Osteoblast (primary cell): ENCODE measurements at regions not wholly inside any gene's neighbourhood (a gene's known extent, or its start where the extent isn't known, plus 50 kb on each side); places are given as distances from the start of the nearest gene placed in this dataset.
A peak's percentile ranks its signal among the peaks of the same experiment; 100 is the strongest.

Source experiments
- DNase-seq: peaks from one replicate; pipeline ENCODE4 v3.0.0; 2011; ENCODE audit warnings: low spot score, mixed read lengths; ENCODE audit not compliant: insufficient read length; ENCODE audit errors: missing footprints
- H2AFZ ChIP-seq: 2 replicates; pipeline ENCODE4 v1.6.0; 2011; ENCODE audit warnings: mild to moderate bottlenecking, low read length
- H3K27ac ChIP-seq: 2 replicates; pipeline ENCODE4 v1.5.1; 2011; ENCODE audit warnings: mild to moderate bottlenecking, low read depth, low read length, moderate library complexity
- H3K27me3 ChIP-seq: 2 replicates; pipeline ENCODE4 v1.6.0; 2012; ENCODE audit warnings: mild to moderate bottlenecking, control low read depth, inconsistent platforms, low read length, moderate library complexity; ENCODE audit not compliant: insufficient read depth
- H3K36me3 ChIP-seq: 2 replicates; pipeline ENCODE4 v1.5.1; 2011; ENCODE audit warnings: mild to moderate bottlenecking, low read length, control low read depth, moderate library complexity; ENCODE audit not compliant: insufficient read depth
- H3K4me1 ChIP-seq: 2 replicates; pipeline ENCODE4 v1.5.1; 2011; ENCODE audit warnings: mild to moderate bottlenecking, low read length, control low read depth, moderate library complexity; ENCODE audit not compliant: insufficient read depth
- H3K4me2 ChIP-seq: 2 replicates; pipeline ENCODE4 v1.6.0; 2011; ENCODE audit warnings: mild to moderate bottlenecking, low read length; ENCODE audit not compliant: insufficient read depth
- H3K4me3 ChIP-seq: fragments of 200-600 bp; sonication (generic); 3 replicates; pipeline ENCODE4 v1.5.1; 2012; ENCODE audit warnings: mild to moderate bottlenecking, low read length, inconsistent platforms; ENCODE audit not compliant: insufficient read depth
- H3K79me2 ChIP-seq: 2 replicates; pipeline ENCODE4 v1.6.0; 2012; ENCODE audit warnings: mild to moderate bottlenecking, low read length, control low read depth, inconsistent platforms; ENCODE audit not compliant: insufficient read depth
- H3K9me3 ChIP-seq: 2 replicates; pipeline ENCODE4 v1.5.1; 2011; ENCODE audit warnings: low read depth, low read length, control low read depth
- H4K20me1 ChIP-seq: 2 replicates; pipeline ENCODE4 v1.6.0; 2012; ENCODE audit warnings: mild to moderate bottlenecking, low read length, control low read depth; ENCODE audit not compliant: insufficient read depth
- TF ChIP-seq, protein P1 (sequence below): IDR thresholded peaks from 2 replicates; pipeline ENCODE4 v1.5.1; 2011; ENCODE audit warnings: mild to moderate bottlenecking, low read depth, low read length, moderate library complexity; ENCODE audit errors: extremely low read depth

DNA sequence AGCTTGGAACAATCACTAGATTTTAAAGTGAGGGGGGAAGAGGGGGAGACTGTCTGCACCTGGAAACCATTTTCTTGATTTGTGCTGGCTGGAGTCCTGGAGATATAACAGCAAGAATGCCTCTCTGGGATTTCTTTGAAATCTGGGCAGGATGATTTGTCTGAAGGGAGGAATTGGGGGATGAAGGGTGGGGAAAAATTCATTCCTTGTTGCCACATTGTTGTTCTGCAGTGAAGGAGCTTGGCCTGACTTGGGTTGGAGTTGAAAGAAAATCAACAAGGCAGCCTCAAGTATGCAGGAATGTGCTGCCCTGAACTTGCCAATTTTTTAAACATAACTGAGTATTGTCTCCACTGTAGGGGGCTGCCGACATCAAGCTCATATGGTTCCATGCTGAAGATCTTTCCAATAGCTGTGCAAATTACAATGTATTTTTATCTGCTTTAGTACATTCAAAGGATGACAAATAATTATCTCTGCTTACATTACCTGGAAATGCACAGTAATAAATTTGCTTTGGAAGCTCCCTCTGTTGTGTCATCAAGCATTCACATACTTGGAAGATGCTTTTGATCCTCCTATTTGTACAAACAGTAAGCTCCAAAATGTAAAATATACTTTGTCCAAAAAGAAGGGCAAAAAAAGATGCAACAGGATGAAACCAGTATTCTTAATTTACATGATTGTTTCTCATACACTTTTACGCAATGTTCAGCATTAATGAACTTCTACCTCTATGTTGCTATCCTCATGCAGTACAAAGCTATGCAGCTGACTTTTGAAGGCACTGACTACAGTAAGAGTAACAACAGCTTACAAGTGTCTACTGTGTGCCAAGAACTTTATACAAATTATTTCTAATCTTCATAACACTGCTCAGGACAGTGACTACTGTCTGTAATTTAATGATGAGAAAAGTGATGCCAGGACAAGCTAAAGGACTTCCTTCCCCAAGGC is 627.9 kb upstream of the KLF12 start:
- H3K4me2 ChIP-seq: peak overlapping the region; percentile 15
- H3K36me3 ChIP-seq: no peaks in the 10 kb centered on the region
- H3K79me2 ChIP-seq: no peaks in the 10 kb centered on the region
- H3K4me1 ChIP-seq: peaks cover 7% of the 10 kb centered on the region
- no peak overlapping the region for H2AFZ ChIP-seq
- DNase-seq: no peak
- no peaks in the 10 kb centered on the region for H3K27me3 ChIP-seq
- no peak overlapping the region for H3K4me3 ChIP-seq
- no peak overlapping the region for H3K27ac ChIP-seq
- H3K9me3 ChIP-seq: no peaks in the 10 kb centered on the region
- TF ChIP-seq, protein P1, sequence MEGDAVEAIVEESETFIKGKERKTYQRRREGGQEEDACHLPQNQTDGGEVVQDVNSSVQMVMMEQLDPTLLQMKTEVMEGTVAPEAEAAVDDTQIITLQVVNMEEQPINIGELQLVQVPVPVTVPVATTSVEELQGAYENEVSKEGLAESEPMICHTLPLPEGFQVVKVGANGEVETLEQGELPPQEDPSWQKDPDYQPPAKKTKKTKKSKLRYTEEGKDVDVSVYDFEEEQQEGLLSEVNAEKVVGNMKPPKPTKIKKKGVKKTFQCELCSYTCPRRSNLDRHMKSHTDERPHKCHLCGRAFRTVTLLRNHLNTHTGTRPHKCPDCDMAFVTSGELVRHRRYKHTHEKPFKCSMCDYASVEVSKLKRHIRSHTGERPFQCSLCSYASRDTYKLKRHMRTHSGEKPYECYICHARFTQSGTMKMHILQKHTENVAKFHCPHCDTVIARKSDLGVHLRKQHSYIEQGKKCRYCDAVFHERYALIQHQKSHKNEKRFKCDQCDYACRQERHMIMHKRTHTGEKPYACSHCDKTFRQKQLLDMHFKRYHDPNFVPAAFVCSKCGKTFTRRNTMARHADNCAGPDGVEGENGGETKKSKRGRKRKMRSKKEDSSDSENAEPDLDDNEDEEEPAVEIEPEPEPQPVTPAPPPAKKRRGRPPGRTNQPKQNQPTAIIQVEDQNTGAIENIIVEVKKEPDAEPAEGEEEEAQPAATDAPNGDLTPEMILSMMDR: no peak
- H4K20me1 ChIP-seq: no peaks in the 10 kb centered on the region

DNA sequence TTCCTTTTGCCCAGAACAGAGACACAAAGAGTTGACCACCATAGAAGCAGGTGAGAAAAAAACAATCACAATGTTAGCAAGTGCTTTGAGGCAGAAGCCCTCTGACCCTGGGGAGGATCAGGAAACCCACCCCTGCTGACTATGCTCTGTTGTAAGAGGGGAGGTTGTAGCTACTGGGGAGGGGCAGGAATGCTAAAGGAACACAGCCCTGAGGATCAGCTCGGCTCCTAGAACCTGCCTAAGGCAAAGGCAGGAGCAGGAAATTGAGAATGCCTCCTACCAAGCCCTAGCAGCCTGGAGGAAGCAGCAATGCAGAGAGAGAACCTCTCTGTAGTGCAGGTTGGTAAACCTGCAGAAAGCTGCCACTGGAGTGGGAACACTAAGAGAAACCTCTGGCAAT is 624.0 kb upstream of the KLF12 start:
- Histone ChIP-seq H3K4me2 (no peak overlapping the region), H4K20me1 (no peaks in the 10 kb centered on the region), H3K9me3 (no peaks in the 10 kb centered on the region), H3K4me3 (no peak overlapping the region), H3K27ac (no peak overlapping the region), H2AFZ (no peak overlapping the region), H3K79me2 (no peaks in the 10 kb centered on the region), H3K27me3 (no peaks in the 10 kb centered on the region), H3K36me3 (no peaks in the 10 kb centered on the region), H3K4me1 (peaks cover 7% of the 10 kb centered on the region)
- TF ChIP-seq, protein P1: no peak
- DNase-seq: no peak

DNA sequence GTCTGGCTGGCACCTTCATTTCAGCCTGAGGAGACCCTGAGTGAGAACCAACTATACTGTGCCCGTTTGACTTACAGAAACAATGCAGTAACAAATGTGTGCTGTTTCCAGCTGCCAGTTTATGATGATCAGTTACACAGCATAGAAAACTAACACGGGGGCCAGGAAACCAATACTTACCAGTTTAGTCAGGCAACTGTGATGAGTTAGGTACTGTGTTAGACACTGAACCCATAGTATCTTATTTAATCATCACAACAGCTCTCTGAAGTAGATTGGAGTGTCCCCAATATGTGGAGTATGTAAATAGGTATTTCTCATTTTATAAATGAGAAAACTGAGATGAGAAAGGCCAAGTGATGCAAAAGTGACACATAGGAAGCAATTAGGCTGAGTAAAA is 620.9 kb upstream of the KLF12 start:
- no peaks in the 10 kb centered on the region for H3K4me1 ChIP-seq
- H3K4me3 ChIP-seq: no peak overlapping the region
- H3K9me3 ChIP-seq: no peaks in the 10 kb centered on the region
- TF ChIP-seq, protein P1: no peak
- H3K4me2 ChIP-seq: no peak overlapping the region
- DNase-seq: no peak
- H2AFZ ChIP-seq: no peak overlapping the region
- H4K20me1 ChIP-seq: no peaks in the 10 kb centered on the region
- no peak overlapping the region for H3K27ac ChIP-seq
- no peaks in the 10 kb centered on the region for H3K27me3 ChIP-seq
- H3K36me3 ChIP-seq: no peaks in the 10 kb centered on the region
- H3K79me2 ChIP-seq: no peaks in the 10 kb centered on the region

DNA sequence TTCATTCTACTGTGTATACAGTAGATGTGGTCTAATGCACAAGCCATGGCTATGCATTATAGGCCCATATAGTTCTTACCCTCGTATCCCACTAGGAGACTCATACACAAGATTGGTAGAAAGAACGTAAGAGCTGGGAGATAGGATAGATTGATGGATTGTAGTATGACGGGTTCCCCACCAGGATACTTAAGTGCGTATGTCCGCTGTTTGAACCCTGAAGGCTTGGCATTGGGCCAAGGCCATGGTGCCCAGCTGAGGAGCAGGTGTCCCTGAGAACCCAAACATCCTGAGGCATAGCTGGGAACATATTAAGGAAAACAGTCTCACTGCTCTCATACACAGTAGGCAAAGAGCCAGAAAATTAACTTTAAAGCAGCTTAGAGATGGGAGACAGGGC is 617.5 kb upstream of the KLF12 start:
- H2AFZ ChIP-seq: no peak overlapping the region
- H3K9me3 ChIP-seq: no peaks in the 10 kb centered on the region
- no peaks in the 10 kb centered on the region for H3K79me2 ChIP-seq
- H3K27ac ChIP-seq: no peak overlapping the region
- H4K20me1 ChIP-seq: no peaks in the 10 kb centered on the region
- no peaks in the 10 kb centered on the region for H3K27me3 ChIP-seq
- DNase-seq: no peak
- TF ChIP-seq, protein P1: no peak
- H3K4me1 ChIP-seq: no peaks in the 10 kb centered on the region
- H3K4me2 ChIP-seq: no peak overlapping the region
- no peak overlapping the region for H3K4me3 ChIP-seq
- H3K36me3 ChIP-seq: no peaks in the 10 kb centered on the region
